ENCODE measurements at regions not wholly inside any gene's neighbourhood (a gene's known extent, or its start where the extent isn't known, plus 50 kb on each side); places are given as distances from the start of the nearest gene placed in this dataset.
"Not testable (repeated sequence)": the region's sequence is repeated elsewhere in the genome, so short reads cannot be mapped to it uniquely, and the experiment has no call there.

- no peak overlapping the region for H3K4me3 ChIP-seq (ENCODE audit: low read depth, low read length)
- TF ChIP-seq, protein P1, sequence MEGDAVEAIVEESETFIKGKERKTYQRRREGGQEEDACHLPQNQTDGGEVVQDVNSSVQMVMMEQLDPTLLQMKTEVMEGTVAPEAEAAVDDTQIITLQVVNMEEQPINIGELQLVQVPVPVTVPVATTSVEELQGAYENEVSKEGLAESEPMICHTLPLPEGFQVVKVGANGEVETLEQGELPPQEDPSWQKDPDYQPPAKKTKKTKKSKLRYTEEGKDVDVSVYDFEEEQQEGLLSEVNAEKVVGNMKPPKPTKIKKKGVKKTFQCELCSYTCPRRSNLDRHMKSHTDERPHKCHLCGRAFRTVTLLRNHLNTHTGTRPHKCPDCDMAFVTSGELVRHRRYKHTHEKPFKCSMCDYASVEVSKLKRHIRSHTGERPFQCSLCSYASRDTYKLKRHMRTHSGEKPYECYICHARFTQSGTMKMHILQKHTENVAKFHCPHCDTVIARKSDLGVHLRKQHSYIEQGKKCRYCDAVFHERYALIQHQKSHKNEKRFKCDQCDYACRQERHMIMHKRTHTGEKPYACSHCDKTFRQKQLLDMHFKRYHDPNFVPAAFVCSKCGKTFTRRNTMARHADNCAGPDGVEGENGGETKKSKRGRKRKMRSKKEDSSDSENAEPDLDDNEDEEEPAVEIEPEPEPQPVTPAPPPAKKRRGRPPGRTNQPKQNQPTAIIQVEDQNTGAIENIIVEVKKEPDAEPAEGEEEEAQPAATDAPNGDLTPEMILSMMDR (IDR thresholded peaks at IDR 0.05; ENCODE audit: borderline replicate concordance, insufficient read depth, low read depth, low read length) = no peak
Observed at GRCh38 chr7:98735801-98736200, 118.7 kb downstream of the NPTX2 start.

- H3K4me3 ChIP-seq (ENCODE audit: low read depth, low read length) = not testable (repeated sequence)
Observed at GRCh38 chr7:98736461-98736860, 119.4 kb downstream of the NPTX2 start.

GRCh38 chr7:98737176-98737575, 120.1 kb downstream of the NPTX2 start:
- no peak overlapping the region for H3K4me3 ChIP-seq (ENCODE audit: low read depth, low read length)
- TF ChIP-seq, protein P1 (IDR thresholded peaks at IDR 0.05; ENCODE audit: borderline replicate concordance, insufficient read depth, low read depth, low read length) = no peak

GRCh38 chr7:98740643-98741042, 123.6 kb downstream of the NPTX2 start:
- TF ChIP-seq, protein P1 (IDR thresholded peaks at IDR 0.05; ENCODE audit: borderline replicate concordance, insufficient read depth, low read depth, low read length) = no peak
- H3K4me3 ChIP-seq (ENCODE audit: low read depth, low read length) = no peak overlapping the region

- TF ChIP-seq, protein P1 (IDR thresholded peaks at IDR 0.05; ENCODE audit: borderline replicate concordance, insufficient read depth, low read depth, low read length) = peak; percentile 93
- no peak overlapping the region for H3K4me3 ChIP-seq (ENCODE audit: low read depth, low read length)
Observed at GRCh38 chr7:98745722-98746318, 124.0 kb downstream of the TMEM130 start.

- TF ChIP-seq, protein P1 (IDR thresholded peaks at IDR 0.05; ENCODE audit: borderline replicate concordance, insufficient read depth, low read depth, low read length) = no peak
- no peak overlapping the region for H3K4me3 ChIP-seq (ENCODE audit: low read depth, low read length)
Observed at GRCh38 chr7:98748090-98748489, 121.7 kb downstream of the TMEM130 start.

DNA sequence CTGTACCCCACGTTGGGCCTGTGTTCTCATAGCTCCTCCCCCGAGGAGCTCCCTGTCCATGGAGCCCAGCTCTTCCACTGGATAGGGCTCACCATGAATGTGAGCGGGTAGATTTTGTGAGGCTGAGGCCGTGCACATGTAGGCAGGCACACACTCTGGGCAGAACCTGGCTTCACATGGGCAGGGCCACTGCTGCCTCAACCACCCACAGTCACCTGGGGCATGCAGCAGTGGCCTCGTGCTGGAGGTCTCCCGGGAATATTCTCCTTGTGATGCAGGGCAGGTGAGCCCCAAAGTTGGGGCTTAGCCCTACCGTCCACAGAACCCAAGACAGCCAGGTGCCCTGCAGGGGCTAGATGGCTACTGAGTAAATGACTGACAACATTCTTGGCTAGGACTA, 116.6 kb downstream of the TMEM130 start:
- no peak overlapping the region for H3K4me3 ChIP-seq (ENCODE audit: low read depth, low read length)
- TF ChIP-seq, protein P1 (IDR thresholded peaks at IDR 0.05; ENCODE audit: borderline replicate concordance, insufficient read depth, low read depth, low read length) = no peak

Data from GM12875 (cell line).